HCT116 (cell line): ENCODE measurements at regions not wholly inside any gene's neighbourhood (a gene's known extent, or its start where the extent isn't known, plus 50 kb on each side); places are given as distances from the start of the nearest gene placed in this dataset.

ENCODE experiments used
- EGR1 ChIP-seq: IDR thresholded peaks from 2 replicates; pipeline ENCODE4 v1.6.1; 2012; ENCODE audit warnings: low read depth
- EZH2 ChIP-seq: fragments of 200-600 bp; sonication (generic); IDR thresholded peaks from 2 replicates; pipeline ENCODE4 v1.6.1; 2017; ENCODE audit warnings: antibody characterized with exemption, mixed run types
- EZH2phosphoT487 ChIP-seq: fragments of 200-600 bp; IDR thresholded peaks from 2 replicates; pipeline ENCODE4 v1.6.1; 2018; ENCODE audit warnings: antibody characterized with exemption, borderline replicate concordance
- POLR2A ChIP-seq: IDR thresholded peaks from 2 replicates; pipeline ENCODE4 v1.7.0; 2011; ENCODE audit warnings: borderline replicate concordance; ENCODE audit not compliant: insufficient read depth, insufficient read length; ENCODE audit errors: extremely low read depth
- POLR2AphosphoS5 ChIP-seq: IDR thresholded peaks from 2 replicates; pipeline ENCODE4 v1.6.1; 2011; ENCODE audit warnings: mild to moderate bottlenecking, low read depth, low read length, moderate library complexity
- RAD21 ChIP-seq: IDR thresholded peaks from 2 replicates; pipeline ENCODE4 v1.6.1; 2012; ENCODE audit warnings: low read depth, mild to moderate bottlenecking
- SIN3A ChIP-seq: IDR thresholded peaks from 2 replicates; pipeline ENCODE4 v1.6.1; 2012; ENCODE audit warnings: low read depth
- SRF ChIP-seq: IDR thresholded peaks from 2 replicates; pipeline ENCODE4 v1.6.1; 2012; ENCODE audit warnings: low read depth
- YY1 ChIP-seq: IDR thresholded peaks from 2 replicates; pipeline ENCODE4 v1.6.1; 2011; ENCODE audit warnings: low read length, low read depth, moderate library complexity, mild to moderate bottlenecking; ENCODE audit not compliant: insufficient replicate concordance; ENCODE audit errors: extremely low read depth
- ZFX ChIP-seq: fragments of 450-650 bp; IDR thresholded peaks from 2 replicates; pipeline ENCODE4 v1.6.1; 2017
- TF ChIP-seq, protein P1 (sequence below), 3 experiments: fragments of 200-600 bp in 1 of 3; sonication (generic) in 1 of 3; IDR thresholded peaks in 2 of 3; conservative IDR thresholded peaks in 1 of 3; 2 replicates each; pipeline ENCODE4 v1.5.1; 2012 to 2017; ENCODE audit warnings: low read depth in 2 of 3, low read length in 2 of 3, antibody characterized with exemption in 1 of 3, borderline replicate concordance in 1 of 3, control low read depth in 1 of 3, mild to moderate bottlenecking in 1 of 3, mixed read lengths in 1 of 3, mixed run types in 1 of 3, moderate library complexity in 1 of 3; ENCODE audit not compliant: insufficient read depth in 1 of 3

DNA sequence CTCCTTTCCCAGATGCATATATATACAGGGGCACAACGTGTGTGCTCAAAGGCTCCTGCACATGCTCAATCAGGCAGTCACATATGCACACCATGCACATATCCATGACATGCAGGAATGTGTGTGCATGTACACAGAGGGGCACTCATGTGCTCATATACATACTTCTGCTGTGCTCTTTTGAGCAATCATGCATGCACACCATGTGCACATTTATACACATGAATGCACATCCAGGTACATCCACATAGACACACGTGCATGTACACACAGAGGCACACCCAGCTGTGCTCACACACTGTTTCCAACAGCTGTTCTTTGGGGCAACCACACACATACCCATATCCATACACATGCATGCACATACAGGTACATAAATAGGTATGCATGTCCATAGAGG is 165.3 kb downstream of the SALL1 start:
- TF ChIP-seq, protein P1, sequence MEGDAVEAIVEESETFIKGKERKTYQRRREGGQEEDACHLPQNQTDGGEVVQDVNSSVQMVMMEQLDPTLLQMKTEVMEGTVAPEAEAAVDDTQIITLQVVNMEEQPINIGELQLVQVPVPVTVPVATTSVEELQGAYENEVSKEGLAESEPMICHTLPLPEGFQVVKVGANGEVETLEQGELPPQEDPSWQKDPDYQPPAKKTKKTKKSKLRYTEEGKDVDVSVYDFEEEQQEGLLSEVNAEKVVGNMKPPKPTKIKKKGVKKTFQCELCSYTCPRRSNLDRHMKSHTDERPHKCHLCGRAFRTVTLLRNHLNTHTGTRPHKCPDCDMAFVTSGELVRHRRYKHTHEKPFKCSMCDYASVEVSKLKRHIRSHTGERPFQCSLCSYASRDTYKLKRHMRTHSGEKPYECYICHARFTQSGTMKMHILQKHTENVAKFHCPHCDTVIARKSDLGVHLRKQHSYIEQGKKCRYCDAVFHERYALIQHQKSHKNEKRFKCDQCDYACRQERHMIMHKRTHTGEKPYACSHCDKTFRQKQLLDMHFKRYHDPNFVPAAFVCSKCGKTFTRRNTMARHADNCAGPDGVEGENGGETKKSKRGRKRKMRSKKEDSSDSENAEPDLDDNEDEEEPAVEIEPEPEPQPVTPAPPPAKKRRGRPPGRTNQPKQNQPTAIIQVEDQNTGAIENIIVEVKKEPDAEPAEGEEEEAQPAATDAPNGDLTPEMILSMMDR (IDR thresholded peaks at IDR 0.05 in 2 of 3, conservative IDR thresholded peaks at IDR 0.05 in 1 of 3; ENCODE audit: borderline replicate concordance in 1 of 3, insufficient read depth in 1 of 3, low read depth in 2 of 3, low read length in 2 of 3): no peak
- TF ChIP-seq POLR2AphosphoS5: no peak
- TF ChIP-seq SRF: no peak
- no peak for TF ChIP-seq EZH2phosphoT487
- TF ChIP-seq EZH2: no peak
- TF ChIP-seq SIN3A: no peak
- TF ChIP-seq YY1: no peak
- no peak for TF ChIP-seq POLR2A
- TF ChIP-seq ZFX: no peak
- no peak for TF ChIP-seq EGR1
- no peak for TF ChIP-seq RAD21
